ENCODE measurements at regions not wholly inside any gene's neighbourhood (a gene's known extent, or its start where the extent isn't known, plus 50 kb on each side); places are given as distances from the start of the nearest gene placed in this dataset.
A peak's percentile ranks its signal among the peaks of the same experiment; 100 is the strongest.

DNA sequence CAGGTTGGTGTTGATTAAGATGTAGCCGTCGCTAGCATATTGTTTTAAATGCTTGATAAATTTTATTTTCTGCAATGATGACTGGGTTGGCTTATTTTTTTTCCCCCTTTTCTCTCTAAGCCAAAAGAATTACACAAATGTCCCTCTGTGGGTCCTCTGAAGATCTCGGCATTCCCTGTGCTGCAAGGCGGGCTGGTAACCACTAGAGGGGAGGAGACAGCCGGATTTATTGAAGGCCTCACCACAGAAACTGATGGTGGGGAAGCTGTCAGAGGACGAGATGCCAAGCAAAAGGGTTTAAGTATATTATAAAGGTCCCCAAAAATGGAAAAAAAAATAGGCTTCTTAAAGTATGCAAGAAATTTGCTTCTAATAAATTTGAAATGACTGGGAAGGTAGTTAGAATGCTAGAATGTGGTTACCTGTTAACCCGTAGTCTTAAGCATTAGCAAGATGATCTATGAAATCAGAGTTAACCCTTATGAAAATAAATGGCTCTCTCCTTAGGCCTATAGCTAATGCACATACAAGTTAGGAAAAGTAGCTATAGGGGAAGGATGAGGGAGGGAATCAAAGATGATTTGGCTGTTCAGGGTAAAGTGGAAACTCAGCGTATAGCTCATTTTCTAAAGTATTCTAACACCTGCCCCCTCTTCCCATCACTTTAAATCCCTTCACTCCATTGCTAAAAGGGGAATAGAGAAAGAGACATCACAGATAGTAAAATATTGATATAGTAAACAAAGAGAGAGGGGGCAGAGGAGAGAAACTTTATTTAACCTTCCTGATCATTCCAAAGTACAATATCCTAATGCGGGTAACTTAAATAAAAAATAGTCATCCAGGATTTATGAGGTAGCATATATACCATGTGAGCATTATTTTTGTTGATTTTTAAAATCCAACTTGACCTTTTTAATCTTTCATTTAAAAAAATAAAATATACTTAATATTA lies 894.5 kb upstream of the POU3F3 start:
- H3K9me3 ChIP-seq (ENCODE audit: control insufficient read depth in 2 of 2, insufficient read depth in 1 of 2, low read length in 1 of 2) = no peaks in the 10 kb centered on the region
- 42% methylated on average over 9 of the region's 9 CpGs for WGBS
- no peak overlapping the region for H3K4me3 ChIP-seq (ENCODE audit: low read length in 2 of 2)
- H3K36me3 ChIP-seq (ENCODE audit: control insufficient read depth in 2 of 2, insufficient read depth in 2 of 2, low read length in 1 of 2) = no peaks in the 10 kb centered on the region
- H3K27me3 ChIP-seq (ENCODE audit: control insufficient read depth in 2 of 2, insufficient read depth in 1 of 2, low read length in 1 of 2) = no peaks in the 10 kb centered on the region
- no peaks in the 10 kb centered on the region for H3K4me1 ChIP-seq (ENCODE audit: control insufficient read depth in 2 of 2, insufficient read depth in 2 of 2, low read length in 2 of 2)
- no peak overlapping the region for H3K27ac ChIP-seq (ENCODE audit: low read depth in 1 of 2, low read length in 1 of 2)
- DNase-seq (ENCODE audit: low read depth in 6 of 9, low spot score in 9 of 9) = peak in 2 of 9 donors; percentile 0 to 9

DNA sequence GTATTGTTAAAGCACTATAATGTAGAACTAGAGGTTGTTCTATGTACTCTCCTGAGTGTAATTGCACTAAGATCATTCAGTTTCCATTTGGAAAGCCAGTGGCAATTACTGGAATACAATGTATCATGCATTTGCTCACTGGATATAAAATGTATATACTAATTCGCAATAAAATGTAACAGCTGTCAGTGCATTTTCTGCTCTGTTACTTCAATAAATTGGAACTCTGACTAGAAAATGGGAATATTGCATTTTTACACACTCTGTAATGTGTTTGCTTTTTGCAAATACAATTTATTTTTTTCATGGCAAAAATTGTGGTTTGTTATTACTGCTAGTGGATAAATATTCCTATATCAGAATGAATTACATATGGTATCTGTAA lies 893.8 kb upstream of the POU3F3 start:
- H3K4me1 ChIP-seq (ENCODE audit: control insufficient read depth in 2 of 2, insufficient read depth in 2 of 2, low read length in 2 of 2) = no peaks in the 10 kb centered on the region
- H3K9me3 ChIP-seq (ENCODE audit: control insufficient read depth in 2 of 2, insufficient read depth in 1 of 2, low read length in 1 of 2) = no peaks in the 10 kb centered on the region
- no peak for DNase-seq (ENCODE audit: low read depth in 6 of 9, low spot score in 9 of 9)
- WGBS = 99% methylated on average over 1 of the region's 1 CpG
- H3K27me3 ChIP-seq (ENCODE audit: control insufficient read depth in 2 of 2, insufficient read depth in 1 of 2, low read length in 1 of 2) = no peaks in the 10 kb centered on the region
- H3K36me3 ChIP-seq (ENCODE audit: control insufficient read depth in 2 of 2, insufficient read depth in 2 of 2, low read length in 1 of 2) = no peaks in the 10 kb centered on the region
- no peak overlapping the region for H3K4me3 ChIP-seq (ENCODE audit: low read length in 2 of 2)
- no peak overlapping the region for H3K27ac ChIP-seq (ENCODE audit: low read depth in 1 of 2, low read length in 1 of 2)

DNA sequence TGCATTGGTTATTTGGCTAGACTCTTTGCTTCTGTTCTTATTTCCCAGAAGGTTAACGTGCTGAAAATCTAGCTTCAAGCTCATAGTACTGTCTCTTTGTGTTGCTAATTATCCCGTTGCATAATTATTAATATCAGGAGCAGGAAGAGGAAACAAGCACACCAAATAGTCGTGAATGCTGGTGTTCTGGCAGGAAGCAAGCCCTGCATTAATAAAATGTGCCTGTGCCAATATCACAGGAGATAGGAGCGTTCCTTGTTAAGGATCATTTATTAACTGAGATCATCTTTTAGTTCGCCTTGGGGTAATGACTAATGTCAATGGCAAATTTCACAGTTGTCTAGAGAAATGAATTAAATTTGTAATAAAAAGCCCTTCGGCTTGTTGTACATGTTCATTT lies 893.0 kb upstream of the POU3F3 start:
- H3K4me3 ChIP-seq (ENCODE audit: low read length in 2 of 2) = no peak overlapping the region
- no peaks in the 10 kb centered on the region for H3K27me3 ChIP-seq (ENCODE audit: control insufficient read depth in 2 of 2, insufficient read depth in 1 of 2, low read length in 1 of 2)
- 67% methylated on average over 6 of the region's 6 CpGs for WGBS

DNA sequence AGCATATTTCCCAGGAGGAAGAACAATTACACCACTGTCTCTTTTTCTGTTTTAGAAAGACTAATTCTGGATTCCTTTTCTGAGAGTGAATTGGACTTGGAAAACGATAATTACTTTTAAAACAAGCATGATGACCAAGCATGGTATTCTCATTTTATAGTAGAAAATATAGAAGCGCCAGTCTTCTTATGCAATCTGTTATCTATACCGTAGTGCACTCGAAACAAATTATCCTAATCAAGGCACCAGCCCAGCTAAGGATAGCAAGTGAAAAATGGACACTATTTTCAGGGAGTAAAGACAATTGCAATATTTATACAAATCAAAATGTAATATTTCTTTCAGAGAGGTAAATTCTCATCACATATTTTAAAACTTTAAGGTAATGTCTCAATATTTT lies 892.1 kb upstream of the POU3F3 start:
- H3K36me3 ChIP-seq (ENCODE audit: control insufficient read depth in 2 of 2, insufficient read depth in 2 of 2, low read length in 1 of 2) = no peaks in the 10 kb centered on the region
- DNase-seq (ENCODE audit: low read depth in 6 of 9, low spot score in 9 of 9) = no peak
- H3K27ac ChIP-seq (ENCODE audit: low read depth in 1 of 2, low read length in 1 of 2) = no peak overlapping the region
- no peak overlapping the region for H3K4me3 ChIP-seq (ENCODE audit: low read length in 2 of 2)
- no peaks in the 10 kb centered on the region for H3K27me3 ChIP-seq (ENCODE audit: control insufficient read depth in 2 of 2, insufficient read depth in 1 of 2, low read length in 1 of 2)
- H3K9me3 ChIP-seq (ENCODE audit: control insufficient read depth in 2 of 2, insufficient read depth in 1 of 2, low read length in 1 of 2) = no peaks in the 10 kb centered on the region
- 94% methylated on average over 4 of the region's 4 CpGs for WGBS
- no peaks in the 10 kb centered on the region for H3K4me1 ChIP-seq (ENCODE audit: control insufficient read depth in 2 of 2, insufficient read depth in 2 of 2, low read length in 2 of 2)

More for the DNA sequence above, 893.0 kb upstream of the POU3F3 start:
- Histone ChIP-seq H3K4me1 (ENCODE audit: control insufficient read depth in 2 of 2, insufficient read depth in 2 of 2, low read length in 2 of 2) (no peaks in the 10 kb centered on the region), H3K36me3 (ENCODE audit: control insufficient read depth in 2 of 2, insufficient read depth in 2 of 2, low read length in 1 of 2) (no peaks in the 10 kb centered on the region), H3K9me3 (ENCODE audit: control insufficient read depth in 2 of 2, insufficient read depth in 1 of 2, low read length in 1 of 2) (no peaks in the 10 kb centered on the region), H3K27ac (ENCODE audit: low read depth in 1 of 2, low read length in 1 of 2) (no peak overlapping the region)
- DNase-seq (ENCODE audit: low read depth in 6 of 9, low spot score in 9 of 9) = no peak

DNA sequence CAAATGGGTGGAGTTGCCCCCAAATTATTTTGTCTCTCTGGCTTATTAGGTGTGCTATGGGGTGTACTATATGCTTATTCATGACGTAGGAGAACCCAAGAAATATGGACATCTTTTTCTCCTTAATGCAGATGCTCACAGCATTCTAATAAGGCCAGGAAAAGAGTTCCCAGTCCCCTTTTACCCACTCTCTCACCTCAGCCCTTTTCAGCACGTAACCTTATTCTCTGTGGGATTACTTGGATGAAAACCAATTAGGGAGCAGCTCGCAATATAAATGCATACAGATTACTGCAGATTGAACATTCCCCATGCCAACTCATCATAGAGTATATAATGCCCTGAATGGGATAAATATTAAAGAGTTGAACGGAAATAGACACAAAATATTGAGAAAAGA lies 891.2 kb upstream of the POU3F3 start:
- Histone ChIP-seq H3K4me3 (ENCODE audit: low read length in 2 of 2) (no peak overlapping the region), H3K36me3 (ENCODE audit: control insufficient read depth in 2 of 2, insufficient read depth in 2 of 2, low read length in 1 of 2) (no peaks in the 10 kb centered on the region), H3K27ac (ENCODE audit: low read depth in 1 of 2, low read length in 1 of 2) (no peak overlapping the region), H3K4me1 (ENCODE audit: control insufficient read depth in 2 of 2, insufficient read depth in 2 of 2, low read length in 2 of 2) (no peaks in the 10 kb centered on the region), H3K9me3 (ENCODE audit: control insufficient read depth in 2 of 2, insufficient read depth in 1 of 2, low read length in 1 of 2) (no peaks in the 10 kb centered on the region), H3K27me3 (ENCODE audit: control insufficient read depth in 2 of 2, insufficient read depth in 1 of 2, low read length in 1 of 2) (no peaks in the 10 kb centered on the region)
- no peak for DNase-seq (ENCODE audit: low read depth in 6 of 9, low spot score in 9 of 9)
- 93% methylated on average over 4 of the region's 4 CpGs for WGBS

DNA sequence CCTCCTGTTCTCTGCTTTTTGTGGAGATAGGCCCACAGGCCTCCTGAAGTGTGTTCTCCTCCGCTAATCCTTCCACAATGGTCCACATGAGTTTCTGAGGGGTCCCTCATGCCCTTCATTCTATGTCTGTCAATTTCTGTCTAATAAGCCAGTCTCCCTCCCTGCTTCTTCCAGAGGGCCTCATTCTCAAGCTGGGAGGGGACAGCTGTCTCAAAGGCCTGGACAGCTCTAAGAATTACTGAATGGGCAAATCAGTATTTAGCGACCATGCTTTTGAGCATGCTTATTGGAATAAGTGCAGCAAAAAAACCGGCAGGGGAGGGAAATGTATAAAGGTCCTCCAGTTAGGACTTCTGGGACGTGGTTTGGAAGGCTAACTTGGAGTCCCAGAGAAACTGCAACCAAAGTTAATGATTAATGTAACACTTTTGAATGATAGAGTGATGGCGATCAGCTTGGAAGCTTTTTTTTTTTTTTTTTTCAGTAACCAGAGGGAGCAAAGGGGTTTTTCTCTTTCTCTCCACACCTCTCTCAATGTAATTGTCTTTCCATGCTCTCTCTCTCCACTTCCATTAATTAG lies 890.7 kb upstream of the POU3F3 start:
- Histone ChIP-seq H3K27ac (ENCODE audit: low read depth in 1 of 2, low read length in 1 of 2) (no peak overlapping the region), H3K27me3 (ENCODE audit: control insufficient read depth in 2 of 2, insufficient read depth in 1 of 2, low read length in 1 of 2) (no peaks in the 10 kb centered on the region), H3K4me3 (ENCODE audit: low read length in 2 of 2) (no peak overlapping the region), H3K4me1 (ENCODE audit: control insufficient read depth in 2 of 2, insufficient read depth in 2 of 2, low read length in 2 of 2) (no peaks in the 10 kb centered on the region), H3K9me3 (ENCODE audit: control insufficient read depth in 2 of 2, insufficient read depth in 1 of 2, low read length in 1 of 2) (no peaks in the 10 kb centered on the region), H3K36me3 (ENCODE audit: control insufficient read depth in 2 of 2, insufficient read depth in 2 of 2, low read length in 1 of 2) (no peaks in the 10 kb centered on the region)
- no peak for DNase-seq (ENCODE audit: low read depth in 6 of 9, low spot score in 9 of 9)
- WGBS = 92% methylated on average over 5 of the region's 5 CpGs

DNA sequence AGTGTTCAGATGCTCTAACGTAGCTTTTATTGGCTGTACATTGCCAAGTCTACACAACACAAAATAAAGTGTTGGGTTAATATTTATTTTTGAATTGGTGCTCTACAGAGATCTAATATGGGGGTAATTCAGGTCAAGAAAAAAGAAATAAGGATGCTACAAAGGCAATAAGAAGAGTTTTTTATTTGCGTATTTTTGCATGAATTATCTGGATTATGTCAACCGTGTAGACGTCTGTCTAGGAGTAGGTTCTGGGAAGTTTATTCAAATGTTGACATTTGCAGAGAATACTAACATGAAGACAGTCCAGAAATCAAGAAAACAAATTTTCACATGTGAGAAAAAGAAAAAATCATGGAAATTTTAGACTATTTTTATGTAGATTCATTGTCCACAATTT lies 876.7 kb upstream of the POU3F3 start:
- no peak overlapping the region for H3K4me3 ChIP-seq (ENCODE audit: low read length in 2 of 2)
- H3K36me3 ChIP-seq (ENCODE audit: control insufficient read depth in 2 of 2, insufficient read depth in 2 of 2, low read length in 1 of 2) = no peaks in the 10 kb centered on the region
- 97% methylated on average over 4 of the region's 4 CpGs for WGBS
- no peaks in the 10 kb centered on the region for H3K27me3 ChIP-seq (ENCODE audit: control insufficient read depth in 2 of 2, insufficient read depth in 1 of 2, low read length in 1 of 2)
- no peaks in the 10 kb centered on the region for H3K9me3 ChIP-seq (ENCODE audit: control insufficient read depth in 2 of 2, insufficient read depth in 1 of 2, low read length in 1 of 2)
- no peak for DNase-seq (ENCODE audit: low read depth in 6 of 9, low spot score in 9 of 9)
- H3K4me1 ChIP-seq (ENCODE audit: control insufficient read depth in 2 of 2, insufficient read depth in 2 of 2, low read length in 2 of 2) = no peaks in the 10 kb centered on the region
- H3K27ac ChIP-seq (ENCODE audit: low read depth in 1 of 2, low read length in 1 of 2) = no peak overlapping the region

DNA sequence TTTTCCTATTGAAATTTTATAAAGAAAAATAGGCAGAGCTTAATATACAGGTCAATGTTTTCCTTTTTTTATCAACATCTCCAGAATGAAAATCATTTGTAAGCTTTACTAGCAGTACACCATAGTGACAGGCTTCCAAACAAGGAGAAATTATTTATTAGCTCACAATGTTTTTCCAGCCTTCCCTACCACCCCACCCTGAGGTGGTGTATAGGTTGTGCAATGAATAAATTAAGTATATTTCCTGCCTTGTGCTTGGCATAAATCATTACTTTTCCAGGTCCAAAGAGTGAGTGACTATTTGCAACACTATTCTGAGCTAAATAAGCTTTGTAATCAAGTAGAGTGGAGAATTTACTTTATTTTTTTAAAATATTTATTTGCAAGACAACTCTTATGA lies 876.2 kb upstream of the POU3F3 start:
- no peaks in the 10 kb centered on the region for H3K36me3 ChIP-seq (ENCODE audit: control insufficient read depth in 2 of 2, insufficient read depth in 2 of 2, low read length in 1 of 2)
- H3K4me1 ChIP-seq (ENCODE audit: control insufficient read depth in 2 of 2, insufficient read depth in 2 of 2, low read length in 2 of 2) = no peaks in the 10 kb centered on the region
- H3K9me3 ChIP-seq (ENCODE audit: control insufficient read depth in 2 of 2, insufficient read depth in 1 of 2, low read length in 1 of 2) = no peaks in the 10 kb centered on the region
- H3K4me3 ChIP-seq (ENCODE audit: low read length in 2 of 2) = no peak overlapping the region
- H3K27me3 ChIP-seq (ENCODE audit: control insufficient read depth in 2 of 2, insufficient read depth in 1 of 2, low read length in 1 of 2) = no peaks in the 10 kb centered on the region
- DNase-seq (ENCODE audit: low read depth in 6 of 9, low spot score in 9 of 9) = no peak
- no peak overlapping the region for H3K27ac ChIP-seq (ENCODE audit: low read depth in 1 of 2, low read length in 1 of 2)

DNA sequence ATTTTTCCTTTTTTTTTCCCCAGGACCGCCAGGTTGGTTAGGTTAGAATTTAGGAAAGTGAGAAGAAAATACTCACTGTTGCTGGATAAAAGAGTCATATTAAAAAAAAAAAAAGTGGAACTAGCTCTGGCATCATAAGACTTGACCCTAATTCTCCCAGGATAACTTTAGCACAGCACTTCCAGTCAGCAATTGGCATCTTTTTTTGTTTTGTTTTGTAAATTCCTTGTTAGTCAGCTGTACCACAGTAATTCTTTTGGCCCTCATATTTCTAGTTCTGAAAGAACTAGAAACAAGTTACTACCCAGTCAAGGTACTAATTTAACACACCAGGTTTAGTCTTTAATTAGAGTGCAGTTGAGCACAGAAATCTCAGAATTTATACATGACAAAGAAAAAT lies 873.5 kb upstream of the POU3F3 start:
- H3K9me3 ChIP-seq (ENCODE audit: control insufficient read depth in 2 of 2, insufficient read depth in 1 of 2, low read length in 1 of 2) = no peaks in the 10 kb centered on the region
- no peak for DNase-seq (ENCODE audit: low read depth in 6 of 9, low spot score in 9 of 9)
- no peaks in the 10 kb centered on the region for H3K36me3 ChIP-seq (ENCODE audit: control insufficient read depth in 2 of 2, insufficient read depth in 2 of 2, low read length in 1 of 2)
- no peaks in the 10 kb centered on the region for H3K4me1 ChIP-seq (ENCODE audit: control insufficient read depth in 2 of 2, insufficient read depth in 2 of 2, low read length in 2 of 2)
- H3K4me3 ChIP-seq (ENCODE audit: low read length in 2 of 2) = no peak overlapping the region
- no peak overlapping the region for H3K27ac ChIP-seq (ENCODE audit: low read depth in 1 of 2, low read length in 1 of 2)
- 95% methylated on average over 1 of the region's 1 CpG for WGBS
- H3K27me3 ChIP-seq (ENCODE audit: control insufficient read depth in 2 of 2, insufficient read depth in 1 of 2, low read length in 1 of 2) = no peaks in the 10 kb centered on the region
